Esophagus (tissue), 2 donors: ENCODE measurements at regions not wholly inside any gene's neighbourhood (a gene's known extent, or its start where the extent isn't known, plus 50 kb on each side); places are given as distances from the start of the nearest gene placed in this dataset.
"Not testable (repeated sequence)": the region's sequence is repeated elsewhere in the genome, so short reads cannot be mapped to it uniquely, and the experiment has no call there.

Experiments used
- H3K27ac ChIP-seq, 2 donors: one replicate each; pipeline ENCODE4 v1.5.1; 2013; ENCODE audit warnings: low read depth in 2 of 2, mild to moderate bottlenecking in 2 of 2, inconsistent platforms in 1 of 2, low read length in 1 of 2, moderate library complexity in 1 of 2
- H3K27me3 ChIP-seq, 2 donors: one replicate each; pipeline ENCODE4 v1.6.1; 2013; ENCODE audit warnings: low read length in 2 of 2, control low read depth in 1 of 2, mild to moderate bottlenecking in 1 of 2; ENCODE audit not compliant: insufficient read depth in 2 of 2, control insufficient read depth in 1 of 2
- H3K36me3 ChIP-seq, 2 donors: one replicate each; pipeline ENCODE4 v1.6.1; 2013; ENCODE audit warnings: low read length in 1 of 2; ENCODE audit not compliant: control insufficient read depth in 2 of 2, insufficient read depth in 2 of 2
- H3K4me1 ChIP-seq, 2 donors: one replicate each; pipeline ENCODE4 v1.6.1; 2013; ENCODE audit warnings: low read length in 1 of 2; ENCODE audit not compliant: control insufficient read depth in 2 of 2, insufficient read depth in 2 of 2
- H3K4me3 ChIP-seq, 2 donors: one replicate each; pipeline ENCODE4 v1.5.1; 2013; ENCODE audit warnings: low read length in 2 of 2, mild to moderate bottlenecking in 2 of 2, low read depth in 1 of 2, moderate library complexity in 1 of 2
- H3K9me3 ChIP-seq, 2 donors: one replicate each; pipeline ENCODE4 v1.6.1; 2013; ENCODE audit warnings: mild to moderate bottlenecking in 2 of 2, low read depth in 1 of 2, low read length in 1 of 2, moderate library complexity in 1 of 2; ENCODE audit not compliant: control insufficient read depth in 2 of 2, insufficient read depth in 1 of 2
- WGBS, 2 donors: extraction: QIAGEN DNeasy Blood & Tissue Kit; methylation state at CpG; one replicate each; pipeline ENCODE4 v1.1.7; 2013; 5-methylcytosine and 5-hydroxymethylcytosine counted together
- donor health status: healthy with polysubstance abuse.
- donor health status: Bipolar disorder and iron deficiency.

- H3K4me3 ChIP-seq, H3K4me1 ChIP-seq, H3K27ac ChIP-seq, H3K27me3 ChIP-seq, H3K36me3 ChIP-seq, H3K9me3 ChIP-seq: not testable (repeated sequence)
- 75 to 81% methylated on average over 3 of the region's 3 CpGs for WGBS, 2 donors
These were observed 68.7 kb upstream of the ARSJ start for GRCh38 chr4:114048154-114048553.

GRCh38 chr4:114052227-114052626 is 72.8 kb upstream of the ARSJ start:
- 85% methylated on average over 4 of the region's 4 CpGs for WGBS, 2 donors
- Histone ChIP-seq H3K4me3 (no peak overlapping the region), H3K27me3 (no peaks in the 10 kb centered on the region), H3K36me3 (no peaks in the 10 kb centered on the region), H3K4me1 (no peaks in the 10 kb centered on the region), H3K27ac (no peak overlapping the region), H3K9me3 (no peaks in the 10 kb centered on the region)

- Histone ChIP-seq H3K4me3 (no peak overlapping the region), H3K27me3 (no peaks in the 10 kb centered on the region), H3K4me1 (no peaks in the 10 kb centered on the region), H3K36me3 (no peaks in the 10 kb centered on the region), H3K27ac (no peak overlapping the region), H3K9me3 (no peaks in the 10 kb centered on the region)
- 81 to 83% methylated on average over 5 of the region's 5 CpGs for WGBS, 2 donors
These were observed 77.2 kb upstream of the ARSJ start for GRCh38 chr4:114056599-114056998.

- no peaks in the 10 kb centered on the region for H3K27me3 ChIP-seq
- no peak overlapping the region for H3K4me3 ChIP-seq
- 60 to 61% methylated on average over 2 of the region's 2 CpGs for WGBS, 2 donors
- no peaks in the 10 kb centered on the region for H3K9me3 ChIP-seq
- H3K4me1 ChIP-seq, result no peaks in the 10 kb centered on the region
- no peak overlapping the region for H3K27ac ChIP-seq
- H3K36me3 ChIP-seq, result no peaks in the 10 kb centered on the region
These were observed 78.3 kb upstream of the ARSJ start for GRCh38 chr4:114057746-114058145.

- Histone ChIP-seq H3K4me1 (no peaks in the 10 kb centered on the region), H3K9me3 (no peaks in the 10 kb centered on the region), H3K27ac (no peak overlapping the region), H3K27me3 (no peaks in the 10 kb centered on the region), H3K36me3 (no peaks in the 10 kb centered on the region), H3K4me3 (no peak overlapping the region)
- whole genome bisulfite sequencing, 2 donors, result 91 to 95% methylated on average over 1 of the region's 1 CpG
These were observed 83.1 kb upstream of the ARSJ start for GRCh38 chr4:114062499-114062898.

GRCh38 chr4:114072781-114073180 is 93.3 kb upstream of the ARSJ start:
- Histone ChIP-seq H3K9me3 (no peaks in the 10 kb centered on the region), H3K27ac (no peak overlapping the region), H3K4me1 (no peaks in the 10 kb centered on the region), H3K4me3 (no peak overlapping the region), H3K36me3 (no peaks in the 10 kb centered on the region), H3K27me3 (no peaks in the 10 kb centered on the region)
- WGBS, 2 donors, result 71 to 78% methylated on average over 1 of the region's 1 CpG

GRCh38 chr4:114076899-114077570 is 97.6 kb upstream of the ARSJ start:
- no peak overlapping the region for H3K27ac ChIP-seq
- H3K4me3 ChIP-seq, result no peak overlapping the region
- no peaks in the 10 kb centered on the region for H3K9me3 ChIP-seq
- no peaks in the 10 kb centered on the region for H3K4me1 ChIP-seq
- H3K36me3 ChIP-seq, result no peaks in the 10 kb centered on the region
- H3K27me3 ChIP-seq, result no peaks in the 10 kb centered on the region
- 81 to 90% methylated on average over 1 of the region's 1 CpG for WGBS, 2 donors

- Histone ChIP-seq H3K4me3 (no peak overlapping the region), H3K27me3 (no peaks in the 10 kb centered on the region)
These were observed 98.2 kb upstream of the ARSJ start for GRCh38 chr4:114077610-114078009.

GRCh38 chr4:114078636-114079035 is 99.2 kb upstream of the ARSJ start:
- Histone ChIP-seq H3K27ac (no peak overlapping the region), H3K36me3 (no peaks in the 10 kb centered on the region), H3K4me1 (no peaks in the 10 kb centered on the region), H3K9me3 (no peaks in the 10 kb centered on the region), H3K27me3 (no peaks in the 10 kb centered on the region), H3K4me3 (no peak overlapping the region)

More at GRCh38 chr4:114077610-114078009, 98.2 kb upstream of the ARSJ start:
- H3K27ac ChIP-seq, result no peak overlapping the region
- no peaks in the 10 kb centered on the region for H3K36me3 ChIP-seq
- no peaks in the 10 kb centered on the region for H3K4me1 ChIP-seq
- no peaks in the 10 kb centered on the region for H3K9me3 ChIP-seq

GRCh38 chr4:114081783-114082182 is 102.3 kb upstream of the ARSJ start:
- H3K4me1 ChIP-seq, result no peaks in the 10 kb centered on the region
- H3K36me3 ChIP-seq, result no peaks in the 10 kb centered on the region
- H3K27ac ChIP-seq, result no peak overlapping the region

More at GRCh38 chr4:114081783-114082182, 102.3 kb upstream of the ARSJ start:
- no peaks in the 10 kb centered on the region for H3K9me3 ChIP-seq
- H3K4me3 ChIP-seq, result no peak overlapping the region
- H3K27me3 ChIP-seq, result no peaks in the 10 kb centered on the region
